ENCODE measurements at regions not wholly inside any gene's neighbourhood (a gene's known extent, or its start where the extent isn't known, plus 50 kb on each side); places are given as distances from the start of the nearest gene placed in this dataset.
A peak's percentile ranks its signal among the peaks of the same experiment; 100 is the strongest.

DNA sequence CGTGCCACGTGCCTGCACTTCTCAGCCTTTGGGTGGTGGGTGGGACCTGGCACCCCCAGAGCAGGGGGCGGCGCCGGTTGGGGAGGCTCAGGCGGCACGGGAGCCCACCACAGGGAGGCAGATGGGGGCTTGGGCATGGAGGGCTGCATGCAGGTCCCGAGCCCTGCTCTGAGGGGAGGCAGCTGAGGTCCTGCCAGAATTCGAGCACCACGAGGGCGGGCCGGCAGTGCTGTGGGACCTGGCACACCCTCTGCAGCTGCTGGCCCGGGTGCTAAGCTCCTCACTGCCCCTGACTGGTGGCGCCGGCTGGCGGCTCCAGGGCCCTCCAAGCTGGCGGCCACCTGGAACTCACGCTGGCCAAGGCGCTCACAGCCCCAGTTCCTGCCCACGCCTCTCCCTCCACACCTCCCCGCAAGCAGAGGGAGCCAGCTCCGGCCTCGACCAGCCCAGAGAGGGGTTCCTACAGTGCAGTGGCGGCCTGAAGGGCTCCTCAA lies 1176.8 kb upstream of the GYPC start:
- Histone ChIP-seq H3K27me3 (ENCODE audit: insufficient read depth, low read depth, severe bottlenecking) (peaks cover 3% of the 10 kb centered on the region), H3K9me3 (ENCODE audit: severe bottlenecking) (peaks cover 11% of the 10 kb centered on the region), H3K36me3 (no peaks in the 10 kb centered on the region), H3K27ac (no peak overlapping the region), H3K4me3 (ENCODE audit: low read depth, low read length) (no peak overlapping the region)
- DNase-seq = no peak
- TF ChIP-seq, protein P1, sequence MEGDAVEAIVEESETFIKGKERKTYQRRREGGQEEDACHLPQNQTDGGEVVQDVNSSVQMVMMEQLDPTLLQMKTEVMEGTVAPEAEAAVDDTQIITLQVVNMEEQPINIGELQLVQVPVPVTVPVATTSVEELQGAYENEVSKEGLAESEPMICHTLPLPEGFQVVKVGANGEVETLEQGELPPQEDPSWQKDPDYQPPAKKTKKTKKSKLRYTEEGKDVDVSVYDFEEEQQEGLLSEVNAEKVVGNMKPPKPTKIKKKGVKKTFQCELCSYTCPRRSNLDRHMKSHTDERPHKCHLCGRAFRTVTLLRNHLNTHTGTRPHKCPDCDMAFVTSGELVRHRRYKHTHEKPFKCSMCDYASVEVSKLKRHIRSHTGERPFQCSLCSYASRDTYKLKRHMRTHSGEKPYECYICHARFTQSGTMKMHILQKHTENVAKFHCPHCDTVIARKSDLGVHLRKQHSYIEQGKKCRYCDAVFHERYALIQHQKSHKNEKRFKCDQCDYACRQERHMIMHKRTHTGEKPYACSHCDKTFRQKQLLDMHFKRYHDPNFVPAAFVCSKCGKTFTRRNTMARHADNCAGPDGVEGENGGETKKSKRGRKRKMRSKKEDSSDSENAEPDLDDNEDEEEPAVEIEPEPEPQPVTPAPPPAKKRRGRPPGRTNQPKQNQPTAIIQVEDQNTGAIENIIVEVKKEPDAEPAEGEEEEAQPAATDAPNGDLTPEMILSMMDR (IDR thresholded peaks at IDR 0.05; ENCODE audit: low read depth, low read length) = no peak

DNA sequence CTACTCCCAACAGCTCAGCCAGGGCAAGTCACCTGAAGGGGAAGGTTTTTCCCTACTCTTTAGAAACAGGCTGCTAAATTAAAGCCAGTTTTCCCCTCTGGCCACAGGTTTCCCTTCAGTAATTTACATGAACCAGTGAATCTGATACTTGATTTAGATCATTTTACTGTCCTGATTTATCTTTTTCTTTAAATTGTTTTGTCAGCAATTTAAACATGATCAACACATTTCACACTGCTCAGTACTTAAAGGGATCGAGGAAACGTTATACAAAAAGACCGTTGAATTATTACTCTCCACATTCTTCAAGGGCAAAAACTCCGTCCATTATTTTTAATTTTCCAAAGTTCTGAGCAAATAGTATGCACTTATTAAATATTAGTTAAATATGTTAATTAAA lies 1165.7 kb upstream of the GYPC start:
- no peak for DNase-seq
- Histone ChIP-seq H3K27ac (no peak overlapping the region), H3K36me3 (no peaks in the 10 kb centered on the region), H3K9me3 (ENCODE audit: severe bottlenecking) (no peaks in the 10 kb centered on the region), H3K27me3 (ENCODE audit: insufficient read depth, low read depth, severe bottlenecking) (peaks cover 3% of the 10 kb centered on the region), H3K4me3 (ENCODE audit: low read depth, low read length) (no peak overlapping the region)
- TF ChIP-seq, protein P1 (IDR thresholded peaks at IDR 0.05; ENCODE audit: low read depth, low read length) = no peak

DNA sequence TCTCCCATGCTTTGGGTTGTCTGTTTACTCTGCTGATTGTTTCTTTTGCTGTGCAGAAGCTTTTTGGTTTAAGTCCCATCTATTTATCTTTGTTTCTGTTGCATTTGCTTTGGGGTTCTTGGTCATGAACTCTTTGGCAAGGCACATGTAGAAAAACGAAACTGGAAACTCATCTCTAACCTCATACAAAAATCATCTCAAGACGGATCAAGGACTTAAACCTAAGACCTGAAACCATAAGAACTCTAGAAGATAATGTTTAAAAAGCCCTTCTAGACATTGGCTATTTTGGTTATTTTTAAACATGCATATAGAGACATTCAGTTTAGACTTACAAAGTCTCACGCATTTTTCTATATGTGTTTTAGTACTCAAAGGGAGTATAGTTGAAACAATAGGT lies 1164.3 kb upstream of the GYPC start:
- H3K27me3 ChIP-seq (ENCODE audit: insufficient read depth, low read depth, severe bottlenecking) = peaks cover 3% of the 10 kb centered on the region
- H3K4me3 ChIP-seq (ENCODE audit: low read depth, low read length) = no peak overlapping the region
- no peak for DNase-seq
- H3K27ac ChIP-seq = no peak overlapping the region
- no peaks in the 10 kb centered on the region for H3K36me3 ChIP-seq
- TF ChIP-seq, protein P1 (IDR thresholded peaks at IDR 0.05; ENCODE audit: low read depth, low read length) = no peak
- H3K9me3 ChIP-seq (ENCODE audit: severe bottlenecking) = no peaks in the 10 kb centered on the region

DNA sequence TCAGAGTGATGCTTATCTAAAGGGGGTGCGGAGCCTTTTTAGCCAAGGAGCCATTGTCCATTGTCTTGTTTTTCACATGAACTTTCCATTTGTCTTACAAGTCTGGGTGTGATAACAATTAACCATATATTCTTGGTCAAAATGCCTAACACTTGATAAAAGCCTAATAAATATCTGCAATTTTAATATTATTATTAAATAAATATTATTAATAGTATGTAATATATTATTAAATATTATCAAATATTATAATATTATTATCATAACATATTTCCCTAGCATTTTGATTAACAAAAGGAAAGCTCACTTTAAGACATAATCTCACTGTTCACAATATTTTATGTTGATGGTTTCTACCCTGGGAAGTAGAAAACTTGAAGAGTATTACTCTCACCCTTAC lies 1143.6 kb upstream of the GYPC start:
- Histone ChIP-seq H3K4me3 (ENCODE audit: low read depth, low read length) (no peak overlapping the region), H3K27me3 (ENCODE audit: insufficient read depth, low read depth, severe bottlenecking) (no peaks in the 10 kb centered on the region), H3K27ac (no peak overlapping the region), H3K9me3 (ENCODE audit: severe bottlenecking) (peaks cover 3% of the 10 kb centered on the region), H3K36me3 (no peaks in the 10 kb centered on the region)
- TF ChIP-seq, protein P1 (IDR thresholded peaks at IDR 0.05; ENCODE audit: low read depth, low read length) = no peak
- no peak for DNase-seq

DNA sequence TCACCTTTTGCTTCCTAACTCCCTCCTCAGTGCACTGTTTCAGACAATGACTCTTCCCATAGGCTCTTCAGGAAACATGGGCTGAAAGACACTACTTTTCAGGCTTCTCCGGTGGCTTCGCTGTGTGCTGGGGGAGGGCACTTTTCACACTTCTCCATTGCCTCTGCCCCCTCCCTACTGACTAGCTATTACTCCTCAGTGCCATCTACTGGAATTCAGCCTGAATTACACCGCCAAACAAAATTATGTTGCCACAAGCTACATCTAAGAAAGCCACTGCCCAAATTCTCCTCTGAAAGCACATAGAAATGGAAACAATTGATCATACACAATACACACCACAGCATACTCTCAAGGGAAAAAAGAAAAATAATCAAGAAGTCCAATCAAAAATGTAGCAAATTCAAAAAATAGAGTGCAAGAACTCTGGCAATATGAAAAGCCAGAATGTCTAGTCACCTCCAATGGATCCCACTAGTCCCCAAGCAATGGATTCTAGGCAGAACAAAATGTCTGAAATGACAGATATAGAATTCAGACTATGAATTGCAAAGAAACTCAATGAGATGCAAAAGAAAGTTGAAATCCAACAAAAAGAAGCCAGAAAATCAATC lies 1139.4 kb upstream of the GYPC start:
- Histone ChIP-seq H3K36me3 (no peaks in the 10 kb centered on the region), H3K4me3 (ENCODE audit: low read depth, low read length) (no peak overlapping the region), H3K9me3 (ENCODE audit: severe bottlenecking) (peaks cover 3% of the 10 kb centered on the region), H3K27ac (no peak overlapping the region), H3K27me3 (ENCODE audit: insufficient read depth, low read depth, severe bottlenecking) (peaks cover 2% of the 10 kb centered on the region)
- DNase-seq = peak; percentile 15
- TF ChIP-seq, protein P1 (IDR thresholded peaks at IDR 0.05; ENCODE audit: low read depth, low read length) = peak; percentile 64

DNA sequence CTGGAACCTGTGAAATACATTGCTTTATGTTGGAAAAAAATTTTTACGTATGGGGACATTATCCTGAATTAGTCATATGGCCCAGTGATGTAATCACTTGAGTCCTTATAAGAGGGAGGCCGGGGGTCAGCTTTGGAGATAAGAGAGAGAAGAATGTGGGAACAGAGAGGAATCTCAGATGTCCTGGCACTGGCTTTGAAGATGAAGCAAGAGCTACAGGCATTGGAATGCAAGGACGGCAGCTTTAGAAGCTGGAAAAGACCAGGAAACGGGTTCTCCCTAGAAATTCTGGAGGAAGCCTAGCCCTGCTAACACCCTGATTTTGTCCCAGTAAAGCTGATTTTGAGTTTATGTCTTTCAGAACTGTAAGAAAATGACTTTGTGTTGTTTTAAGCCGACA lies 1129.9 kb upstream of the GYPC start:
- Histone ChIP-seq H3K4me3 (ENCODE audit: low read depth, low read length) (no peak overlapping the region), H3K27ac (no peak overlapping the region), H3K36me3 (no peaks in the 10 kb centered on the region), H3K9me3 (ENCODE audit: severe bottlenecking) (no peaks in the 10 kb centered on the region), H3K27me3 (ENCODE audit: insufficient read depth, low read depth, severe bottlenecking) (peaks cover 9% of the 10 kb centered on the region)
- TF ChIP-seq, protein P1 (IDR thresholded peaks at IDR 0.05; ENCODE audit: low read depth, low read length) = no peak
- DNase-seq = no peak
